ENCODE measurements at regions not wholly inside any gene's neighbourhood (a gene's known extent, or its start where the extent isn't known, plus 50 kb on each side); places are given as distances from the start of the nearest gene placed in this dataset.

GRCh38 chr18:7383002-7383980, 152.4 kb downstream of the LRRC30 start:
- Histone ChIP-seq H3K27me3 (no peaks in the 10 kb centered on the region), H3K27ac (no peak overlapping the region), H3K36me3 (no peaks in the 10 kb centered on the region), H3K4me3 (replicated peaks in 1 of 3) (no peak overlapping the region), H3K9me3 (no peaks in the 10 kb centered on the region), H3K4me1 (no peaks in the 10 kb centered on the region)
- WGBS, 2 donors = 84 to 86% methylated on average over 16 to 17 of the region's 17 CpGs
- DNase-seq = no peak
- intact Hi-C loops (cut with DNase I) = no loop called here
- no peak for TF ChIP-seq POLR2A (IDR thresholded peaks at IDR 0.05)
- TF ChIP-seq, protein P1, sequence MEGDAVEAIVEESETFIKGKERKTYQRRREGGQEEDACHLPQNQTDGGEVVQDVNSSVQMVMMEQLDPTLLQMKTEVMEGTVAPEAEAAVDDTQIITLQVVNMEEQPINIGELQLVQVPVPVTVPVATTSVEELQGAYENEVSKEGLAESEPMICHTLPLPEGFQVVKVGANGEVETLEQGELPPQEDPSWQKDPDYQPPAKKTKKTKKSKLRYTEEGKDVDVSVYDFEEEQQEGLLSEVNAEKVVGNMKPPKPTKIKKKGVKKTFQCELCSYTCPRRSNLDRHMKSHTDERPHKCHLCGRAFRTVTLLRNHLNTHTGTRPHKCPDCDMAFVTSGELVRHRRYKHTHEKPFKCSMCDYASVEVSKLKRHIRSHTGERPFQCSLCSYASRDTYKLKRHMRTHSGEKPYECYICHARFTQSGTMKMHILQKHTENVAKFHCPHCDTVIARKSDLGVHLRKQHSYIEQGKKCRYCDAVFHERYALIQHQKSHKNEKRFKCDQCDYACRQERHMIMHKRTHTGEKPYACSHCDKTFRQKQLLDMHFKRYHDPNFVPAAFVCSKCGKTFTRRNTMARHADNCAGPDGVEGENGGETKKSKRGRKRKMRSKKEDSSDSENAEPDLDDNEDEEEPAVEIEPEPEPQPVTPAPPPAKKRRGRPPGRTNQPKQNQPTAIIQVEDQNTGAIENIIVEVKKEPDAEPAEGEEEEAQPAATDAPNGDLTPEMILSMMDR (IDR thresholded peaks at IDR 0.05) = no peak

GRCh38 chr18:7388741-7389140, 157.9 kb downstream of the LRRC30 start:
- TF ChIP-seq, protein P1 (IDR thresholded peaks at IDR 0.05) = no peak
- TF ChIP-seq POLR2A (IDR thresholded peaks at IDR 0.05) = no peak
- WGBS, 2 donors = 32 to 42% methylated on average over 5 of the region's 5 CpGs
- DNase-seq = no peak
- Histone ChIP-seq H3K27me3 (no peaks in the 10 kb centered on the region), H3K36me3 (no peaks in the 10 kb centered on the region), H3K4me3 (replicated peaks in 1 of 3) (no peak overlapping the region), H3K4me1 (no peaks in the 10 kb centered on the region), H3K9me3 (no peaks in the 10 kb centered on the region), H3K27ac (no peak overlapping the region)
- intact Hi-C loops (cut with DNase I) = no loop called here

GRCh38 chr18:7390731-7391492, 160.0 kb downstream of the LRRC30 start:
- Histone ChIP-seq H3K4me3 (replicated peaks in 1 of 3) (no peak overlapping the region), H3K27me3 (no peaks in the 10 kb centered on the region), H3K4me1 (no peaks in the 10 kb centered on the region), H3K9me3 (no peaks in the 10 kb centered on the region), H3K27ac (no peak overlapping the region), H3K36me3 (no peaks in the 10 kb centered on the region)
- no peak for TF ChIP-seq POLR2A (IDR thresholded peaks at IDR 0.05)
- TF ChIP-seq, protein P1 (IDR thresholded peaks at IDR 0.05) = no peak
- no peak for DNase-seq
- intact Hi-C loops (cut with DNase I) = no loop called here
- 83 to 87% methylated on average over 5 of the region's 5 CpGs for WGBS, 2 donors

DNA sequence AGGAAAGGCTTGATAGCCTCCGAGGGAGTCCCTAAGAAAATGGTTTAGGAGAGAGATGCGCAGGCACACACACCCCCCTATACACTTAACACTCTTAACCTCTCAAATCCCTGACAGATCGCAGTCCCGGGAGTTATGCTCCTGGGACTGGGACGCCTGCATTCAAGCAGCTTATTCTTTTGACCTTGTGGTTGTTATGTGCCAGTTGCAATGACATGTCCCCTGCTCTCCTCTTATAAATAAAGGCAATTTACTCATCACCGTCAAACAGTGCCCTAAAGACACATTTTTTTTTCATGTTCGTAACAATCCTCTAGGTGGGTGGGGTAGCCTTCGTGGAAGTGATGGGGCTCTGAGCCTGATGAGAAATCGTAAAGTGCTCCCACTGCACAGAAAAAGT, 162.2 kb downstream of the LRRC30 start:
- no peak for TF ChIP-seq POLR2A (IDR thresholded peaks at IDR 0.05)
- TF ChIP-seq, protein P1 (IDR thresholded peaks at IDR 0.05) = no peak
- no peaks in the 10 kb centered on the region for H3K36me3 ChIP-seq
- 78 to 80% methylated on average over 9 of the region's 9 CpGs for WGBS, 2 donors
- no peaks in the 10 kb centered on the region for H3K4me1 ChIP-seq
- no peak overlapping the region for H3K27ac ChIP-seq
- DNase-seq = no peak
- intact Hi-C loops (cut with DNase I) = no loop called here
- no peak overlapping the region for H3K4me3 ChIP-seq (replicated peaks in 1 of 3)
- H3K9me3 ChIP-seq = no peaks in the 10 kb centered on the region
- H3K27me3 ChIP-seq = no peaks in the 10 kb centered on the region

Measured in thyroid gland (tissue), 4 donors.